ENCODE measurements at regions not wholly inside any gene's neighbourhood (a gene's known extent, or its start where the extent isn't known, plus 50 kb on each side); places are given as distances from the start of the nearest gene placed in this dataset.

GRCh38 chr17:10976401-10976800 lies 138.5 kb upstream of the PIRT start:
- DNase-seq = no peak
- Histone ChIP-seq H3K4me1 (no peaks in the 10 kb centered on the region), H3K27ac (no peak overlapping the region), H3K9me3 (no peaks in the 10 kb centered on the region), H3K4me3 (no peak overlapping the region), H3K27me3 (no peaks in the 10 kb centered on the region), H3K36me3 (no peaks in the 10 kb centered on the region)
- in situ Hi-C loops (cut with MboI; ENCODE audit: low sequenced_read_pairs in 4 of 4) = loop anchor here in 1 of 4 donors (25.0 kb wide), 1 partner anchor 111 kb away; no protein-coding TSS in a partner anchor
- TF ChIP-seq, protein P1, sequence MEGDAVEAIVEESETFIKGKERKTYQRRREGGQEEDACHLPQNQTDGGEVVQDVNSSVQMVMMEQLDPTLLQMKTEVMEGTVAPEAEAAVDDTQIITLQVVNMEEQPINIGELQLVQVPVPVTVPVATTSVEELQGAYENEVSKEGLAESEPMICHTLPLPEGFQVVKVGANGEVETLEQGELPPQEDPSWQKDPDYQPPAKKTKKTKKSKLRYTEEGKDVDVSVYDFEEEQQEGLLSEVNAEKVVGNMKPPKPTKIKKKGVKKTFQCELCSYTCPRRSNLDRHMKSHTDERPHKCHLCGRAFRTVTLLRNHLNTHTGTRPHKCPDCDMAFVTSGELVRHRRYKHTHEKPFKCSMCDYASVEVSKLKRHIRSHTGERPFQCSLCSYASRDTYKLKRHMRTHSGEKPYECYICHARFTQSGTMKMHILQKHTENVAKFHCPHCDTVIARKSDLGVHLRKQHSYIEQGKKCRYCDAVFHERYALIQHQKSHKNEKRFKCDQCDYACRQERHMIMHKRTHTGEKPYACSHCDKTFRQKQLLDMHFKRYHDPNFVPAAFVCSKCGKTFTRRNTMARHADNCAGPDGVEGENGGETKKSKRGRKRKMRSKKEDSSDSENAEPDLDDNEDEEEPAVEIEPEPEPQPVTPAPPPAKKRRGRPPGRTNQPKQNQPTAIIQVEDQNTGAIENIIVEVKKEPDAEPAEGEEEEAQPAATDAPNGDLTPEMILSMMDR (IDR thresholded peaks at IDR 0.05 in 4 of 5, conservative IDR thresholded peaks at IDR 0.05 in 1 of 5) = no peak
- no peak for TF ChIP-seq POLR2A (IDR thresholded peaks at IDR 0.05)
- no peak for ATAC-seq
- intact Hi-C loops (cut with DNase I; ENCODE audit: low total_unique reads) = no loop called here

DNA sequence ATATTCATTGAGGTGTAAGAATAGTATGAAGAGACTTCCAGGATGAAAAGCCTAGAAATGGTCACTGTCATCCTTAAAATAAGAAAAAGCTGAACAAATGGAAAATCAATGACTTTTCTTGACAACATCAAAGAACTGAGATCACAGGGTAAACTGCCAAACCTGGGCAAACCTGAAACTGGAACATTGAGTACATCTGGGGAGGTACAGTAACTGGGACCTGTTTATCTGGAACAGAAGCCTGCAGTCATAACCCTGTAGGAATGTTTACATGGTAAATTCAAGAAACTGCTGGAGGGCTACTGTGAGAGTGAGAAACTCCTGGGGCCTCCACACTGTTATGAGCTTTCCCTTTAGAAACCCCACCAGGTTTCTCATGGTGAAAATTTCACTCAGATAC lies 130.1 kb upstream of the PIRT start:
- Histone ChIP-seq H3K27me3 (no peaks in the 10 kb centered on the region), H3K4me3 (no peak overlapping the region), H3K9me3 (no peaks in the 10 kb centered on the region), H3K4me1 (no peaks in the 10 kb centered on the region), H3K36me3 (no peaks in the 10 kb centered on the region), H3K27ac (no peak overlapping the region)
- intact Hi-C loops (cut with DNase I; ENCODE audit: low total_unique reads) = no loop called here
- DNase-seq = no peak
- ATAC-seq = no peak
- TF ChIP-seq, protein P1 (IDR thresholded peaks at IDR 0.05 in 4 of 5, conservative IDR thresholded peaks at IDR 0.05 in 1 of 5) = no peak
- TF ChIP-seq POLR2A (IDR thresholded peaks at IDR 0.05) = no peak
- in situ Hi-C loops (cut with MboI; ENCODE audit: low sequenced_read_pairs in 4 of 4) = loop anchor here in 1 of 4 donors (10.0 kb wide), 1 partner anchor 63 kb away; no protein-coding TSS in a partner anchor

- TF ChIP-seq, protein P1 (IDR thresholded peaks at IDR 0.05 in 4 of 5, conservative IDR thresholded peaks at IDR 0.05 in 1 of 5) = no peak
- no peak for TF ChIP-seq POLR2A (IDR thresholded peaks at IDR 0.05)
- no peak overlapping the region for H3K27ac ChIP-seq
- ATAC-seq (no peak), DNase-seq (no peak)
- no peaks in the 10 kb centered on the region for H3K36me3 ChIP-seq
- in situ Hi-C loops (cut with MboI; ENCODE audit: low sequenced_read_pairs in 4 of 4) (no loop called here), intact Hi-C loops (cut with DNase I; ENCODE audit: low total_unique reads) (no loop called here)
- no peak overlapping the region for H3K4me3 ChIP-seq
- no peaks in the 10 kb centered on the region for H3K27me3 ChIP-seq
- H3K9me3 ChIP-seq = no peaks in the 10 kb centered on the region
- H3K4me1 ChIP-seq = no peaks in the 10 kb centered on the region
Observed at GRCh38 chr17:10956821-10957220, 118.9 kb upstream of the PIRT start.

DNA sequence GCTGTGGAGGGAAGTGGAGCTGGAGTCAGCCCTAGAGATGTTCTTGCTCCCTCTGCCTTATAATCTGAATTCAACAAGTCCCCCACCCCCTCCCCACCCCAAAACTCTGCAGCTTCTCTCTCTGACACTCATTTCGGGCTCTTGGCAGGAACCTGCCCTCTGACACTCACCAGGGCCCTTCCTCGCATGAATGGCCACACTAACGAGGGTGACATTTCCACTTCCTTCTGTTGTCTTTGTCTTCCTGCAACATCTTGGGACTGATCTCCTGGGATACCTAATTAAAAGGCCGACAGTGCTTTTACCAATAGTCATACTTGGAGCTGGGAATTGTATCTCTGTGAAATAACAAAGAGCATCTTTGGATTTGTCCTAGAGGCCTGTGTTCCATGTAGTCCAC lies 106.9 kb upstream of the PIRT start:
- no peak for TF ChIP-seq POLR2A (IDR thresholded peaks at IDR 0.05)
- TF ChIP-seq, protein P1 (IDR thresholded peaks at IDR 0.05 in 4 of 5, conservative IDR thresholded peaks at IDR 0.05 in 1 of 5) = no peak
- H3K27ac ChIP-seq = no peak overlapping the region
- in situ Hi-C loops (cut with MboI; ENCODE audit: low sequenced_read_pairs in 4 of 4) = no loop called here
- DNase-seq = no peak
- no peaks in the 10 kb centered on the region for H3K36me3 ChIP-seq
- intact Hi-C loops (cut with DNase I; ENCODE audit: low total_unique reads) = no loop called here
- no peaks in the 10 kb centered on the region for H3K4me1 ChIP-seq
- no peaks in the 10 kb centered on the region for H3K27me3 ChIP-seq
- no peaks in the 10 kb centered on the region for H3K9me3 ChIP-seq
- ATAC-seq = no peak
- H3K4me3 ChIP-seq = no peak overlapping the region

DNA sequence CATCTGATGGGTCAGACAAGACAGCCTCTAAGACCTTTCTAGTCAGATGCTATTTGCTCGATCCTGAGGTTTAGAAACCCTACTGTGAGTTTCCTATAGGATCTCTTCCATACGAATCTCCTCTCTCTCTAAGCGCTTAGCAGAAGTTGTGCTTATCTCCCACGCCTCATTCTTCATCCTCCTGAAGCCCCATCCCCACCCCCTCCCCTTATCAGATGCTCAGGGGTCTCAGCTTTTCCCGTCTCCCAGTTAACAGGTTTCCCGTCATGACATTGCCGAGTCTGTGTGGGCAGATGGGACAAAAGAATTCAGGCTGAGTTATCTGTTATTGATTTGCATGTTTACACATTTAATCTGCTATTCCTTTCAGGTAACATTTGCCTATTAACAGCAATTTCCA lies 99.0 kb upstream of the PIRT start:
- Histone ChIP-seq H3K4me3 (no peak overlapping the region), H3K27me3 (no peaks in the 10 kb centered on the region), H3K27ac (no peak overlapping the region), H3K36me3 (no peaks in the 10 kb centered on the region), H3K9me3 (no peaks in the 10 kb centered on the region), H3K4me1 (no peaks in the 10 kb centered on the region)
- ATAC-seq (no peak), DNase-seq (no peak)
- TF ChIP-seq, protein P1 (IDR thresholded peaks at IDR 0.05 in 4 of 5, conservative IDR thresholded peaks at IDR 0.05 in 1 of 5) = no peak
- no peak for TF ChIP-seq POLR2A (IDR thresholded peaks at IDR 0.05)
- in situ Hi-C loops (cut with MboI; ENCODE audit: low sequenced_read_pairs in 4 of 4) = loop anchor here in 1 of 4 donors (10.0 kb wide), 1 partner anchor 58 kb away; no protein-coding TSS in a partner anchor
- intact Hi-C loops (cut with DNase I; ENCODE audit: low total_unique reads) = no loop called here

Data from gastrocnemius medialis (tissue), 4 donors.